Neuronal stem cell (in vitro differentiated cells): ENCODE measurements at regions not wholly inside any gene's neighbourhood (a gene's known extent, or its start where the extent isn't known, plus 50 kb on each side); places are given as distances from the start of the nearest gene placed in this dataset.

ENCODE experiments used
- DNase-seq: peaks from one replicate; pipeline ENCODE4 v3.0.0-alpha.2; 2013; ENCODE audit warnings: low spot score
- H2AFZ ChIP-seq: one replicate; pipeline ENCODE4 v1.6.1; 2013; ENCODE audit warnings: mild to moderate bottlenecking, low read length, inconsistent platforms
- H2AK5ac ChIP-seq: 2 replicates; pipeline ENCODE4 v1.6.1; 2013; ENCODE audit warnings: low read depth, mild to moderate bottlenecking, inconsistent platforms, low read length, moderate library complexity, mixed read lengths
- H2BK120ac ChIP-seq: 2 replicates; pipeline ENCODE4 v1.6.1; 2013; ENCODE audit warnings: low read depth, mild to moderate bottlenecking, inconsistent platforms, low read length, moderate library complexity, mixed read lengths
- H2BK12ac ChIP-seq: one replicate; pipeline ENCODE4 v1.6.1; 2013; ENCODE audit warnings: low read length, inconsistent platforms
- H2BK15ac ChIP-seq: 2 replicates; pipeline ENCODE4 v1.6.1; 2013; ENCODE audit warnings: mild to moderate bottlenecking, low read length, inconsistent platforms, mixed read lengths
- H2BK5ac ChIP-seq: one replicate; pipeline ENCODE4 v1.6.1; 2013; ENCODE audit warnings: inconsistent platforms, mild to moderate bottlenecking, low read length, moderate library complexity
- H3K14ac ChIP-seq: one replicate; pipeline ENCODE4 v1.6.1; 2013; ENCODE audit warnings: low read length, inconsistent platforms
- H3K18ac ChIP-seq: 2 replicates; pipeline ENCODE4 v1.6.1; 2013; ENCODE audit warnings: low read length, inconsistent platforms
- H3K23ac ChIP-seq: 2 replicates; pipeline ENCODE4 v1.6.1; 2013; ENCODE audit warnings: low read depth, mild to moderate bottlenecking, mixed read lengths, low read length, inconsistent platforms; ENCODE audit not compliant: poor library complexity
- H3K27ac ChIP-seq: replicated peaks from 3 replicates; pipeline ENCODE4 v1.5.1; 2013; ENCODE audit warnings: low read length, inconsistent platforms
- H3K27me3 ChIP-seq, 3 experiments: 2 replicates each; pipeline ENCODE4 v1.6.1; 2013; ENCODE audit warnings: low read length in 3 of 3, mild to moderate bottlenecking in 2 of 3, inconsistent platforms in 1 of 3, low read depth in 1 of 3, mixed read lengths in 1 of 3, moderate library complexity in 1 of 3; ENCODE audit not compliant: control insufficient read depth in 3 of 3, insufficient read depth in 3 of 3
- H3K36me3 ChIP-seq, 2 donors: replicated peaks in 1 of 2; 2 replicates each; pipeline ENCODE4 v1.6.1; 2013; ENCODE audit warnings: low read length in 2 of 2; ENCODE audit not compliant: control insufficient read depth in 2 of 2, insufficient read depth in 2 of 2
- H3K4ac ChIP-seq: 2 replicates; pipeline ENCODE4 v1.6.1; 2013; ENCODE audit warnings: inconsistent platforms, mild to moderate bottlenecking, low read length, moderate library complexity
- H3K4me1 ChIP-seq, 2 donors: 1 replicate in 1 of 2; 2 replicates in 1 of 2; pipeline ENCODE4 v1.6.1; 2013; ENCODE audit warnings: low read length in 2 of 2, low read depth in 1 of 2; ENCODE audit not compliant: control insufficient read depth in 2 of 2, insufficient read depth in 1 of 2
- H3K4me2 ChIP-seq: one replicate; pipeline ENCODE4 v1.6.1; 2013; ENCODE audit warnings: mild to moderate bottlenecking, low read length, inconsistent platforms; ENCODE audit not compliant: insufficient read depth, poor library complexity, severe bottlenecking
- H3K4me3 ChIP-seq, 2 donors: 2 replicates each; pipeline ENCODE4 v1.5.1; 2013; ENCODE audit warnings: low read length in 2 of 2, mild to moderate bottlenecking in 2 of 2, inconsistent platforms in 1 of 2, moderate library complexity in 1 of 2
- H3K79me1 ChIP-seq: one replicate; pipeline ENCODE4 v1.6.1; 2013; ENCODE audit warnings: low read depth, mild to moderate bottlenecking, inconsistent platforms, low read length, moderate library complexity
- H3K9ac ChIP-seq: one replicate; pipeline ENCODE4 v1.6.1; 2013; ENCODE audit warnings: mild to moderate bottlenecking, low read depth, low read length, inconsistent platforms; ENCODE audit not compliant: poor library complexity
- H3K9me3 ChIP-seq, 2 donors: replicated peaks in 1 of 2; 2 replicates each; pipeline versions ENCODE3 to v1.6.1; 2013; ENCODE audit warnings: low read length in 2 of 2, mild to moderate bottlenecking in 2 of 2, inconsistent platforms in 1 of 2, low read depth in 1 of 2, mixed read lengths in 1 of 2, moderate library complexity in 1 of 2; ENCODE audit not compliant: control insufficient read depth in 2 of 2, insufficient read depth in 1 of 2
- H4K8ac ChIP-seq: one replicate; pipeline ENCODE4 v1.6.1; 2013; ENCODE audit warnings: low read depth, mild to moderate bottlenecking, inconsistent platforms, low read length, moderate library complexity
- H4K91ac ChIP-seq: one replicate; pipeline ENCODE4 v1.6.1; 2013; ENCODE audit warnings: low read length, low read depth, mild to moderate bottlenecking, inconsistent platforms; ENCODE audit not compliant: poor library complexity
- WGBS, 2 donors: extraction: QIAGEN DNeasy Blood & Tissue Kit; methylation state at CpG; one replicate each; pipeline ENCODE4 v1.1.7; 2013; ENCODE audit warnings: missing lambda C conversion rate in 2 of 2, mixed read lengths in 1 of 2; ENCODE audit not compliant: insufficient read length in 2 of 2, insufficient replicate concordance in 1 of 2; ENCODE audit errors: extremely low coverage in 2 of 2; 5-methylcytosine and 5-hydroxymethylcytosine counted together

- Histone ChIP-seq H3K36me3 (no peaks in the 10 kb centered on the region), H2BK15ac (no peak overlapping the region), H2AFZ (no peak overlapping the region), H4K91ac (no peak overlapping the region), H3K27ac (no peak overlapping the region), H3K4me3 (no peak overlapping the region), H2AK5ac (no peak overlapping the region), H3K9me3 (no peaks in the 10 kb centered on the region), H3K79me1 (no peaks in the 10 kb centered on the region), H3K4me2 (no peak overlapping the region), H3K9ac (no peak overlapping the region), H3K23ac (no peak overlapping the region), H2BK12ac (no peak overlapping the region), H2BK120ac (no peak overlapping the region), H3K27me3 (no peaks in the 10 kb centered on the region), H2BK5ac (no peak overlapping the region), H3K18ac (no peak overlapping the region), H3K14ac (no peak overlapping the region), H3K4ac (no peak overlapping the region), H3K4me1 (no peaks in the 10 kb centered on the region), H4K8ac (no peak overlapping the region)
- no peak for DNase-seq
- WGBS, 2 donors, result no CpG with 5 or more reads among the region's 9 CpGs
Measured at GRCh38 chr12:115094163-115094816, 410.3 kb upstream of the TBX3 start.

GRCh38 chr12:115093261-115093660, 409.3 kb upstream of the TBX3 start:
- Histone ChIP-seq H2BK12ac (no peak overlapping the region), H2BK15ac (no peak overlapping the region), H3K36me3 (no peaks in the 10 kb centered on the region), H2BK120ac (no peak overlapping the region), H3K9ac (no peak overlapping the region), H2AFZ (no peak overlapping the region), H3K18ac (no peak overlapping the region), H4K91ac (no peak overlapping the region), H2AK5ac (no peak overlapping the region), H3K23ac (no peak overlapping the region), H2BK5ac (no peak overlapping the region), H3K9me3 (no peaks in the 10 kb centered on the region), H3K4me3 (no peak overlapping the region), H4K8ac (no peak overlapping the region), H3K4ac (no peak overlapping the region), H3K4me1 (no peaks in the 10 kb centered on the region), H3K14ac (no peak overlapping the region), H3K27me3 (no peaks in the 10 kb centered on the region), H3K79me1 (no peaks in the 10 kb centered on the region), H3K27ac (no peak overlapping the region), H3K4me2 (no peak overlapping the region)
- WGBS, 2 donors, result no CpG with 5 or more reads among the region's 1 CpG
- no peak for DNase-seq

GRCh38 chr12:115090783-115091182, 406.8 kb upstream of the TBX3 start:
- no peak for DNase-seq
- H3K4me2 ChIP-seq, result no peak overlapping the region
- H2BK5ac ChIP-seq, result no peak overlapping the region
- H2BK15ac ChIP-seq, result no peak overlapping the region
- no peaks in the 10 kb centered on the region for H3K4me1 ChIP-seq
- H3K27me3 ChIP-seq, result no peaks in the 10 kb centered on the region
- no peak overlapping the region for H3K18ac ChIP-seq
- no peak overlapping the region for H3K14ac ChIP-seq
- no peak overlapping the region for H3K9ac ChIP-seq
- no peaks in the 10 kb centered on the region for H3K79me1 ChIP-seq
- WGBS, 2 donors, result no CpG with 5 or more reads among the region's 4 CpGs
- no peak overlapping the region for H3K27ac ChIP-seq
- no peak overlapping the region for H2AK5ac ChIP-seq
- no peak overlapping the region for H2BK12ac ChIP-seq
- no peak overlapping the region for H4K8ac ChIP-seq
- no peak overlapping the region for H3K23ac ChIP-seq
- no peaks in the 10 kb centered on the region for H3K36me3 ChIP-seq
- H2AFZ ChIP-seq, result no peak overlapping the region
- no peak overlapping the region for H3K4me3 ChIP-seq
- H3K4ac ChIP-seq, result no peak overlapping the region
- H2BK120ac ChIP-seq, result no peak overlapping the region
- no peak overlapping the region for H4K91ac ChIP-seq
- H3K9me3 ChIP-seq, result no peaks in the 10 kb centered on the region

- Histone ChIP-seq H3K23ac (no peak overlapping the region), H3K27ac (no peak overlapping the region), H2BK15ac (no peak overlapping the region), H2BK12ac (no peak overlapping the region), H3K18ac (no peak overlapping the region), H3K4me2 (no peak overlapping the region), H4K8ac (no peak overlapping the region), H2AK5ac (no peak overlapping the region), H3K4ac (no peak overlapping the region), H2AFZ (no peak overlapping the region), H3K4me1 (no peaks in the 10 kb centered on the region), H2BK5ac (no peak overlapping the region), H3K9me3 (no peaks in the 10 kb centered on the region), H2BK120ac (no peak overlapping the region), H3K9ac (no peak overlapping the region), H3K27me3 (no peaks in the 10 kb centered on the region), H3K4me3 (peak overlapping the region in 1 of 2 donors; percentile 0), H4K91ac (no peak overlapping the region), H3K79me1 (no peaks in the 10 kb centered on the region), H3K14ac (no peak overlapping the region), H3K36me3 (no peaks in the 10 kb centered on the region)
- DNase-seq, result no peak
- WGBS, 2 donors, result no CpG with 5 or more reads among the region's 13 CpGs
Measured at GRCh38 chr12:115088995-115089841, 405.2 kb upstream of the TBX3 start.
